HCT116 (cell line): ENCODE measurements at regions not wholly inside any gene's neighbourhood (a gene's known extent, or its start where the extent isn't known, plus 50 kb on each side); places are given as distances from the start of the nearest gene placed in this dataset.

ENCODE experiments used
- ATAC-seq: fragments of 200-7000 bp; cut with Tn5 transposase; 2 replicates; pipeline ENCODE4 v1.9.1; 2020; ENCODE audit warnings: mild to moderate bottlenecking, moderate library complexity
- BruUV-seq: library from RNA; stranded (reverse); fragments of 400-500 nt; replicated peaks from 2 replicates; lab custom pipeline; 2021; lab: Mats Ljungman, UMichigan
- CTCF ChIA-PET: fragments of 300-600 bp; sonication (Branson Sonifier 250); formaldehyde crosslinking; loops from one replicate; lab custom pipeline; 2021; ENCODE audit warnings: antibody characterized with exemption; lab: Charles Lee
- POLR2A ChIA-PET: fragments of 300-600, 350-600 bp; sonication (Branson Sonifier 250); formaldehyde crosslinking; loops from one replicate; lab custom pipeline; 2021; ENCODE audit warnings: antibody characterized with exemption; lab: Charles Lee
- RAD21 ChIA-PET, 2 experiments: fragments of 300-600 bp; sonication (Branson Sonifier 250); formaldehyde crosslinking; loops; one replicate each; lab custom pipeline; 2023; ENCODE audit warnings: low total read pairs in 2 of 2; ENCODE audit not compliant: uncharacterized antibody in 2 of 2, unreplicated experiment in 2 of 2, low non-redundant PET in 1 of 2; lab: Charles Lee
- DNase-seq: peaks from one replicate; pipeline ENCODE4 v3.0.0-alpha.2; 2010; ENCODE audit warnings: low read depth, low spot score
- H2AFZ ChIP-seq: fragments of 200-600 bp; shearing (Covaris generic), sonication (generic); 2 replicates; pipeline ENCODE4 v1.6.1; 2017; ENCODE audit warnings: low read depth, mixed run types, mixed read lengths, antibody characterized with exemption, low read length; ENCODE audit not compliant: poor library complexity, severe bottlenecking
- H3K27ac ChIP-seq: 2 replicates; pipeline ENCODE4 v1.5.1; 2012; ENCODE audit warnings: low read depth, low read length
- H3K27me3 ChIP-seq: fragments of 200-600 bp; sonication (generic); 2 replicates; pipeline ENCODE4 v1.6.1; 2016; ENCODE audit warnings: mixed run types, low read length, mixed read lengths; ENCODE audit not compliant: insufficient read depth
- H3K36me3 ChIP-seq, 2 experiments: fragments of 200-500 bp in 1 of 2; fragments of 200-600 bp in 1 of 2; sonication (Bioruptor generic) in 1 of 2; sonication (generic) in 1 of 2; 2 replicates each; pipeline versions ENCODE4 v1.5.1 to v1.6.1; 2014 to 2016; ENCODE audit warnings: low read length in 2 of 2, inconsistent platforms in 1 of 2, mixed read lengths in 1 of 2, mixed run types in 1 of 2; ENCODE audit not compliant: insufficient read depth in 2 of 2, control insufficient read depth in 1 of 2
- H3K4me1 ChIP-seq, 2 experiments: fragments of 200-600 bp in 1 of 2; sonication (generic) in 1 of 2; 2 replicates each; pipeline versions ENCODE4 v1.5.1 to v1.6.1; 2012 to 2017; ENCODE audit warnings: low read length in 2 of 2, inconsistent platforms in 1 of 2, mild to moderate bottlenecking in 1 of 2, mixed read lengths in 1 of 2, mixed run types in 1 of 2, moderate library complexity in 1 of 2; ENCODE audit not compliant: insufficient read depth in 2 of 2, control insufficient read depth in 1 of 2
- H3K4me2 ChIP-seq: fragments of 200-600 bp; sonication (generic); 2 replicates; pipeline ENCODE4 v1.6.1; 2017; ENCODE audit warnings: mixed run types, low read length, mixed read lengths
- H3K4me3 ChIP-seq, 2 experiments: fragments of 200-600 bp in 1 of 2; sonication (generic) in 1 of 2; replicated peaks in 1 of 2; 2 replicates each; pipeline ENCODE4 v1.5.1; 2011 to 2016; ENCODE audit warnings: low read length in 2 of 2, control low read depth in 1 of 2, low read depth in 1 of 2, mild to moderate bottlenecking in 1 of 2, mixed read lengths in 1 of 2, mixed run types in 1 of 2
- H3K79me2 ChIP-seq: fragments of 200-600 bp; sonication (generic); 2 replicates; pipeline ENCODE4 v1.6.1; 2017; ENCODE audit warnings: mild to moderate bottlenecking, mixed run types, low read length, moderate library complexity, mixed read lengths; ENCODE audit not compliant: insufficient read depth
- H3K9ac ChIP-seq: fragments of 200-600 bp; sonication (generic); 2 replicates; pipeline ENCODE4 v1.6.1; 2016; ENCODE audit warnings: low read length, mixed read lengths
- H3K9me2 ChIP-seq: fragments of 200-600 bp; sonication (generic), shearing (Covaris generic); 2 replicates; pipeline ENCODE4 v1.6.1; 2017; ENCODE audit warnings: mixed run types, mild to moderate bottlenecking, moderate library complexity; ENCODE audit not compliant: insufficient read depth
- H3K9me3 ChIP-seq, 2 experiments: fragments of 200-500 bp in 1 of 2; fragments of 200-600 bp in 1 of 2; sonication (Bioruptor generic) in 1 of 2; sonication (generic) in 1 of 2; 2 replicates each; pipeline ENCODE4 v1.6.1; 2014 to 2017; ENCODE audit warnings: low read length in 2 of 2, mixed read lengths in 2 of 2, inconsistent platforms in 1 of 2, low read depth in 1 of 2, mild to moderate bottlenecking in 1 of 2, mixed run types in 1 of 2, moderate library complexity in 1 of 2; ENCODE audit not compliant: control insufficient read depth in 1 of 2, insufficient read depth in 1 of 2
- H4K20me1 ChIP-seq: fragments of 200-600 bp; sonication (generic), shearing (Covaris generic); 2 replicates; pipeline ENCODE4 v1.6.1; 2017; ENCODE audit warnings: mixed run types, mild to moderate bottlenecking, moderate library complexity; ENCODE audit not compliant: insufficient read depth
- CEBPB ChIP-seq: IDR thresholded peaks from 2 replicates; pipeline ENCODE4 v1.6.1; 2012; ENCODE audit warnings: low read depth
- CTCF ChIP-seq, 3 experiments: fragments of 200-600 bp in 1 of 3; sonication (generic) in 1 of 3; IDR thresholded peaks in 2 of 3; conservative IDR thresholded peaks in 1 of 3; 2 replicates each; pipeline ENCODE4 v1.5.1; 2012 to 2017; ENCODE audit warnings: low read depth in 2 of 3, low read length in 2 of 3, antibody characterized with exemption in 1 of 3, borderline replicate concordance in 1 of 3, control low read depth in 1 of 3, mild to moderate bottlenecking in 1 of 3, mixed read lengths in 1 of 3, mixed run types in 1 of 3, moderate library complexity in 1 of 3; ENCODE audit not compliant: insufficient read depth in 1 of 3
- EZH2phosphoT487 ChIP-seq: fragments of 200-600 bp; IDR thresholded peaks from 2 replicates; pipeline ENCODE4 v1.6.1; 2018; ENCODE audit warnings: antibody characterized with exemption, borderline replicate concordance
- MAX ChIP-seq: IDR thresholded peaks from 2 replicates; pipeline ENCODE4 v1.6.1; 2012
- POLR2A ChIP-seq: IDR thresholded peaks from 2 replicates; pipeline ENCODE4 v1.7.0; 2011; ENCODE audit warnings: borderline replicate concordance; ENCODE audit not compliant: insufficient read depth, insufficient read length; ENCODE audit errors: extremely low read depth
- ZFX ChIP-seq: fragments of 450-650 bp; IDR thresholded peaks from 2 replicates; pipeline ENCODE4 v1.6.1; 2017
- intact Hi-C: fragments of 100-400 bp; cut with micrococcal nuclease; formaldehyde crosslinking; loops from 2 replicates; pipeline ENCODE4 v1.10.0; 2022

GRCh38 chr10:89852872-89853271, 151.5 kb downstream of the KIF20B start (continued):
- TF ChIP-seq EZH2phosphoT487 (no peak), CEBPB (no peak), POLR2A (no peak), MAX (no peak)

GRCh38 chr10:89853781-89854191, 152.4 kb downstream of the KIF20B start:
- Histone ChIP-seq H3K79me2 (no peaks in the 10 kb centered on the region), H3K27me3 (no peaks in the 10 kb centered on the region), H3K9me2 (no peaks in the 10 kb centered on the region), H3K9me3 (no peaks in the 10 kb centered on the region), H2AFZ (no peak overlapping the region), H4K20me1 (no peaks in the 10 kb centered on the region), H3K4me2 (no peak overlapping the region), H3K4me3 (no peak overlapping the region), H3K9ac (no peak overlapping the region), H3K27ac (no peak overlapping the region), H3K4me1 (no peaks in the 10 kb centered on the region), H3K36me3 (no peaks in the 10 kb centered on the region)
- intact Hi-C loops, result no loop called here
- ChIA-PET POLR2A (no interaction called here), RAD21 (no interaction called here), CTCF (interaction anchor here (1.1 to 1.2 kb wide), 2 partner anchors 8 to 295 kb away, joined by 3 read pairs; no protein-coding TSS in a partner anchor)
- BruUV-seq, result no TSS peak
- ATAC-seq, result peak; percentile 63; the same call in 1 of the 2 replicates
- TF ChIP-seq CTCF (IDR thresholded peaks at IDR 0.05 in 2 of 3, conservative IDR thresholded peaks at IDR 0.05 in 1 of 3; ENCODE audit: borderline replicate concordance in 1 of 3, insufficient read depth in 1 of 3, low read depth in 2 of 3, low read length in 2 of 3) (peak in 1 of 3 experiments; percentile 36; a peak in 2 of 6 replicates), ZFX (no peak)
- DNase-seq, result no peak
